GM18511 (cell line): ENCODE measurements at regions not wholly inside any gene's neighbourhood (a gene's known extent, or its start where the extent isn't known, plus 50 kb on each side); places are given as distances from the start of the nearest gene placed in this dataset.

ENCODE experiments used
- ATAC-seq: cut with Tn5 transposase; IDR thresholded peaks from one replicate; pipeline ENCODE4 v1.9.1; 2021; ENCODE audit warnings: mild to moderate bottlenecking, moderate library complexity; ENCODE audit not compliant: unreplicated experiment

- ATAC-seq = no peak
Measured at GRCh38 chr2:150601280-150602038, 114.0 kb upstream of the RND3 start.

DNA sequence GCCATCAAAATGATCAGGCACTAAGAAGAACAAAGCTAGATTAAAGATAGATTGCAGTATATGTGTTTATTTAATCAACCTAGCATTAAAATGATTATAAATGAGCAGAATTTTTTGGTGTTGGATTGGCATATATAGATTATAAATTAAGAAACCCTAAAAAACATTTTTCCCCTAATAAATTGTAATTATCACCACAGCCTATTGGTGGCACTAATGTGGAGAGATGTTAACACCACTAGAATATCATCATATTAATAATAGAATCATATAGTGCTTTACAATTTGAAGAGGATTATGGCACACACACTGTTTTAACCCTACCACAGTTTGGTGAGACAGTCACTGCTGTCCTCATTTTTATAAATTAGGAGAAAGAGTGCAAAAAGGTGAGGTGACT lies 112.4 kb upstream of the RND3 start:
- ATAC-seq = no peak

DNA sequence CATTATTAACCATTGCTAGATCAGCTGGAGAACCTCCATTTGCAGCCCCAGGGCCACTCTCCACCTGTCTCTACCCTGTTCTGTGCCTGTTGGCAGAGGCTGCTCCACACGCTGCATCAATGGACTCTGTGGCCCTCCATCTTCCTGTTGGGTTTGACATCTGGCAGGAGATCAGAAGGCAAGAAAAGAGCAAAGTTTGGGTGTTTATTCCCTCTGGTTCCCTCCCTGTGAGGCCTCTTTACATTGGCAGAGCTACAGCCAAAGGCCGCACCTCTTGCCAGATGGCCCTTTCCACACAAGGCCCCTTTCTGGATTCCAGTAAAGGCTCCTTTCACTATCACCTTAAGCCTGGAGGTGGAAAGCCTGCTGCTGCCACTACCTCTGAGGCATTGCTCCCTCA lies 110.9 kb upstream of the RND3 start:
- ATAC-seq = no peak

DNA sequence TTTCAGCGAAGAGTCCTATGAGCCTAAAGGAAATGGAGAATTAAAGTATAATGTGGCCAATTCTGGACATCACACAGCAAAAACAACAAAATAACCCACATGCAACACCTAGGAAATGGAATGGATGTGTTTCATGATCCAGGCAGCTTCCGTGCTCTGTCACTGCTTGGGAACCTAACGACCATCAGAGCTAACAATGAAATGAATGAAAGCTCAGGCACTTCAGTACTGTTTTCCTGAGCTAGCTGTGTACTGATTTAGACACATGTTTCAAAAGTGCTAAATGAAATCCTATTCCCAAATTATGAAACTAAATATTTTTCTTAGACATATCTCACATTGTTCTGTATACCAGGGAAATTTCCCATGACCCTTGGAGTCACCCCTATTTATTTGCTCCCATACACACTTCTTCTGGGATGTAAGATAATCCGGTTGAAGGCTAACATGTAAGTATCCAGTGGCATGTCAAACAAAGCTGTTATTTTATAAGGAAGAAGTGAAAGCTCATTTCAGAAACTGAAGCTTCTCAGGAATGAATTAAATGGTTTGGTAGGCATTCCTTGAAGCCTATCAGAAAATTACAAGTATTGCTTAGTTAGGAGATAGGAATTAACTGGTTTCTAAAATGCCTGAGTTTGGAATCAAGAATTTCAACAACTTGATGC lies 108.5 kb upstream of the RND3 start:
- ATAC-seq = no peak

DNA sequence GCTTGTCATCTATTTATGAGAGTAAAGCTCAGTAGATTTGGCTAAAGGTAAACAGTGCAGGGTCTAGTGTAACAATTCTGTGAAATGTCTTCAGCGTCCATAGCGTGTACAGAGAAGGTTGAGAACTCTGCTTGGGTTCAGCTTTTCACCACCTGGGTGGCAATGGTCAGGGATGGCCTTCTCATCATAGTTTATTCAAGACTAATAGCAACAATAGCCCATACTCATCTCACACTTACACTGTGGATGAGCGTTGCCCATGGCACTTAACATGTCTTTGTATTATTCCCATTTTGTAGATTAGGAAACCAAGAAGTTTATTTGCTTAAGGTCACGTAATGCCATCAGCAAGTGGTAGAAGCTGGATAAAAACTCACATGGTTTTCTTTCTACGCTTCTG lies 106.8 kb upstream of the RND3 start:
- no peak for ATAC-seq

DNA sequence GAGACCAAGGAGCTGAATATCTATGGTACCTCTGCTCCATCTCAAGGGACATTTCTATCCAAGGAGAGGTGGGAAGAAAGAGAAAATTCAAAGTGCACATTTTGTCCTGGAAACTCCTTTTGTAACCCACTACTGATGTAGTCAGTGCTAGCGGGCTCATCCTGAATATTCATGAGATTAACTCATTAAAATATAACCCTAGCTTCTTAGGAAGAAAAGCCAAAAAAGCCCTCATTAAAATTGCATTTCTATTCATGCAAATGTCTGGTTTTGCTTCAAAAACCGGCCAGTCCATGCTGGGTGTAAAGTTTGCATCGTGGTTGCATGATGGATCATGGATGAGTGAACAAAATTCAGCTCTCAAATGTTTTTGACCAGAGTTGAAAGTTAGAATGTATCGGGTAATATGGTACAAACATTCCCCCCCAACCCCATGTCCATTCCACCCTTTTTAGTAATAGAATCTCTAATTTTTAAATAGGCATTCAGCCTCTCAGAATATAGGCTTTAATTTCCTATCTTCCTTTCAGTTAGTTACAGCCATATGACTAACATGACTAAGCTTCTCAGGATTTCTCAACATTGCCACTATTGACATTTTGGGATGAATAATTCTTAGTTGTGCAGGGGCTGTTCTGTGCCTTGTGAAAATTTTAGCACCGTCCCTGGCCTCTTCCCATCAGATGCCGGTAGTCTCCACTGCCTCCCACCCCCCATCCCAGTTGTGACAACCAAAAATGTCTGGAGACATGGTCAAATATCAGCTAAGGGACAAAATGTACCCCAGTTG lies 104.2 kb upstream of the RND3 start:
- ATAC-seq = no peak

- ATAC-seq = no peak
Measured at GRCh38 chr2:150589681-150590080, 102.2 kb upstream of the RND3 start.

- no peak for ATAC-seq
Measured at GRCh38 chr2:150588506-150588870, 101.0 kb upstream of the RND3 start.

DNA sequence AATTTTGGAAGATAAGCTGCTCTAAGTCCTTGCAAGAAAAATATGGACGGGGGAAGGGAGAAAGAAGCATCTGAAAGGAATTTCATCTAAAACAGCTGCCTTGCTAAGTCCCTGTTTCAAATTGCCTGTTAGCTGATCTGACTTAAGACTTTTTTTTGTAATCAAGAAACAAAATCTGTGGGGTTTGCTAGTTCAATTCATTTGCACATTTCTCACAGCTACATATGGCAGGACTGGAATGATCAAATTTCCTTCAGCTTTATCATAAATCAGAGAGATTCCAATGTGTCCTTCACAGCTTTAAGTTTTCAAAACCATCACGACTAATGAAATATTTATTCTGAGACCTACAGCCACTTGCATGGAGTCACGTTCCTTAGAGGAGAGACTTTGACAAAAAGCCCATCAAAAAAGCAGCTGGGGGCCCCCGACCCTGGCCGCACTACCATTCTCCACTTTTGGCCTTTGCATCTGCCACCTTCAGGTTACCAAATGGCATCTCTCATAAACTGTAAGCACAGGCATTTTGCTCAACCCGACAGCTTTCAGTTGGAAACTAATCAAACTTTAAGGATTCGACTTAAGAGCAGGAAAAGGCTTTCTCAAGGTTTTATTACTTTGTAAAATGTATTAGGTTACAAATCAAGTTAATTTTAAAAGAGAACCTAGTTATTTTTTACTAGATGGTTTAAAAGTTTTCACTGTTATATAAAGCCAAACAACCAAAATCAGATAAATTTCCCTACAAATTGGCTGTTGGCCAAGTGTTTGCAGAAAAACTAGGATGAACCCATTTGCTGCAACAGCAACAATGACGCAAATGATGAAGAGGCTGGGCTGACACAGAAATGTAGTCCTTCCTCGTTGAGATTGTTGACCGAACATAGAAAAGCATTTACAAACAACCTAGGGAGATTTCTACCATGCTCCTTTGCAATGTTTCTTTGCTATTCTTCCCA lies 100.4 kb upstream of the RND3 start:
- ATAC-seq = no peak

DNA sequence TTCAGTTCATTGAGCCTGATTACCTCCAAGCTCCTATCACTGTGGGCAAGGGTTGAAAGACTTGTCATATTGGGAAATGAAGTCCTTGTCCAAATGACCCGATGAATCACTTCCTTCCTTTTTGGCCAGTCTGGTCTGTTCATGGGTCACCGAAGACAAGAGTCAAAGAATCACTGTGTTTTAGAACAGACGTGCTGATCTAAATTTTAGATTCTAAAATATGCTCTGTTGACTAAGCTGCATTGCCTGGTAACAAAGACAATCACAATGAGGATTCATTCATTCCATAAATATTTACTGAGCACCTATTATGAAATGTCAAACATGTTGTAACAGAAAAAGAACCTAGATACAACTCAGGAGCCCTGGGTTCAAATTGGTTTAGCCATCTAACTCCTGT lies 99.4 kb upstream of the RND3 start:
- no peak for ATAC-seq

DNA sequence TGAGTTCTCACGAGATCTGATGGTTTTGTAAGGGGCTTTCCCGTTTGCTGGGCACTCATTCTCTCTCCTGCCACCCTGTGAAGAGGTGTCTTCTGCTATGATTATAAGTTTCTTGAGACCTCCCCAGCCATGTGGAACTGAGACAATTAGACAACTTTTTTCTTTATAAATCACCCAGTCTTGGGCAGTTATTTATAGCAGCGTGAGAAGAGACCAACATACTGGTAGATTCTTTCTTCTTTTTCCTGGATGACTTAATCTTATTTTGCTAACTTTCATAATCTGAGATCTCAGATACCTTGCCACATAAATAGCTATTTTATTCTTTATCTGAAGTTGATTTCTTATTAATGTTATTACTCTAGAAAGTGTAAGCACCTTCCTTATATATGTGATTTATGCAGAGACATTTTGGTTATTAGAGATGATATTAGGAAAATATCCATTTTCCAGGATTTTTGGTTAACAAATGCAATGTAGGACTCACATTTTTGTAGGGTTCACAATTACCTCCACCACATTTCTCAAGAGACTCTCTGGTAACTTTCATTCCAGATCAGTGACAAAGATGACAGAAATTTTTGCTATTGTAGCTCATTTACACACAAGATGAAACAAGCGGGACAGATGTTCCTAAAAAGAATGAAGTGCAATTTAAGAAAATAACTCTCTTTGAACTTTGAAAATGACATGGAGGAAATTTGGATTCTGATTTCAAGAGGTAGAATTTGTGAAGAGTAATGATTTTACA lies 97.9 kb upstream of the RND3 start:
- ATAC-seq = no peak

GRCh38 chr2:150584081-150584480 lies 96.6 kb upstream of the RND3 start:
- no peak for ATAC-seq

- no peak for ATAC-seq
Measured at GRCh38 chr2:150581717-150582472, 94.4 kb upstream of the RND3 start.

DNA sequence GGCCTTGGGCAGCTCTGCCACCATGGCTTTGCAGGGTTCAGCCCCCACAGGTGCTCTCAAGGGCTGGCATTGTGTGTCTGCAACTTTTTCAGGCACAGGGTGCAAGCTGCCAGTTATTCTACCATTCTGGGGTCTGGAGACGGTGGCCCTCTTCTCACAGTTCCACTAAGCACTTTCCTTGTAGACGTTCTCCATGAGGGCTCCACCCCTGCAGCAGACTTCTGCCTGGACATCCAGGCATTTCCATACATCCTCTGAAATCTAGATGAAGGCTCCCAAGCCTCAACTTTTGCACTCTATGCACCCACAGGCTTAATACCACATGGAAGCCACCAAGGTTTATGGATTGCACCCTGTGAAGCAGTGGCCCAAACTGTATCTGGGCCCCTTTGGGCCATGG lies 91.0 kb upstream of the RND3 start:
- no peak for ATAC-seq

GRCh38 chr2:150575861-150576260 lies 88.4 kb upstream of the RND3 start:
- ATAC-seq = no peak

GRCh38 chr2:150572961-150573395 lies 85.5 kb upstream of the RND3 start:
- peak; percentile 99 for ATAC-seq

GRCh38 chr2:150572194-150572766 lies 84.8 kb upstream of the RND3 start:
- ATAC-seq = no peak

DNA sequence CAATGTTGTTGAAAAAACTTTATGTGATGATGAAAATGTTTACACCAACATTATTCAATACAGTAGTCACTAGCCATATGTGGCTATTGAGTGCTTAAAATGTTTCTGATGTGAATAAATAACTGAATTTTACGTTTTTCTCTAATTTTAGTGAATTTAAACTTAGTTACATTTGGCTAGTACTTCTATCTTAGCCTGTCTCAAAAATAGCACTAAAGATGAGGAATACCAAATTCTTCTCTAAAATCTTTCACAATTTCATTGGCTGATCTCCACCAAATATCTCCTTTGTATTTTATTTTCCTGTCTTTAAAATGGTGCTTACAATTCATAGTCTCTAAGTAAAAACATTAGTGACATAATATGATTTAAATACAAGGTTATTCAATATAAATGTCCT lies 83.7 kb upstream of the RND3 start:
- no peak for ATAC-seq

- no peak for ATAC-seq
Measured at GRCh38 chr2:150570712-150571111, 83.2 kb upstream of the RND3 start.
